ENCODE measurements at regions not wholly inside any gene's neighbourhood (a gene's known extent, or its start where the extent isn't known, plus 50 kb on each side); places are given as distances from the start of the nearest gene placed in this dataset.

GRCh38 chrX:20522420-20522819 is 255.7 kb upstream of the RPS6KA3 start:
- DNase-seq (ENCODE audit: low read depth): no peak

GRCh38 chrX:20521222-20521621 is 254.5 kb upstream of the RPS6KA3 start:
- DNase-seq (ENCODE audit: low read depth): no peak

- DNase-seq (ENCODE audit: low read depth): no peak
Measured at GRCh38 chrX:20519826-20520225, 253.1 kb upstream of the RPS6KA3 start.

- DNase-seq (ENCODE audit: low read depth): no peak
Measured at GRCh38 chrX:20519146-20519545, 252.4 kb upstream of the RPS6KA3 start.

GRCh38 chrX:20517565-20517964 is 250.9 kb upstream of the RPS6KA3 start:
- DNase-seq (ENCODE audit: low read depth): no peak

GRCh38 chrX:20515841-20516461 is 249.2 kb upstream of the RPS6KA3 start:
- no peak for DNase-seq (ENCODE audit: low read depth)

- no peak for DNase-seq (ENCODE audit: low read depth)
Measured at GRCh38 chrX:20514358-20514757, 247.6 kb upstream of the RPS6KA3 start.

- no peak for DNase-seq (ENCODE audit: low read depth)
Measured at GRCh38 chrX:20513185-20513584, 246.5 kb upstream of the RPS6KA3 start.

- no peak for DNase-seq (ENCODE audit: low read depth)
Measured at GRCh38 chrX:20511792-20512191, 245.1 kb upstream of the RPS6KA3 start.

- DNase-seq (ENCODE audit: low read depth): no peak
Measured at GRCh38 chrX:20507901-20508620, 241.4 kb upstream of the RPS6KA3 start.

- DNase-seq (ENCODE audit: low read depth): no peak
Measured at GRCh38 chrX:20506739-20507138, 240.0 kb upstream of the RPS6KA3 start.

- DNase-seq (ENCODE audit: low read depth): no peak
Measured at GRCh38 chrX:20500949-20501348, 234.2 kb upstream of the RPS6KA3 start.

- DNase-seq (ENCODE audit: low read depth): no peak
Measured at GRCh38 chrX:20500171-20500865, 233.6 kb upstream of the RPS6KA3 start.

- DNase-seq (ENCODE audit: low read depth): no peak
Measured at GRCh38 chrX:20499763-20500162, 233.1 kb upstream of the RPS6KA3 start.

GRCh38 chrX:20498851-20499635 is 232.3 kb upstream of the RPS6KA3 start:
- no peak for DNase-seq (ENCODE audit: low read depth)

GRCh38 chrX:20495575-20495974 is 228.9 kb upstream of the RPS6KA3 start:
- DNase-seq (ENCODE audit: low read depth): no peak

GRCh38 chrX:20488473-20488872 is 221.8 kb upstream of the RPS6KA3 start:
- no peak for DNase-seq (ENCODE audit: low read depth)

GRCh38 chrX:20487227-20487626 is 220.5 kb upstream of the RPS6KA3 start:
- peak; percentile 29 for DNase-seq (ENCODE audit: low read depth)

GRCh38 chrX:20481632-20482031 is 214.9 kb upstream of the RPS6KA3 start:
- DNase-seq (ENCODE audit: low read depth): no peak

- DNase-seq (ENCODE audit: low read depth): no peak
Measured at GRCh38 chrX:20479896-20480295, 213.2 kb upstream of the RPS6KA3 start.

GRCh38 chrX:20479048-20479447 is 212.3 kb upstream of the RPS6KA3 start:
- DNase-seq (ENCODE audit: low read depth): no peak

GRCh38 chrX:20477836-20478524 is 211.3 kb upstream of the RPS6KA3 start:
- no peak for DNase-seq (ENCODE audit: low read depth)

Measured in HS-27A (cell line).